Panc1 (cell line): ENCODE measurements at regions not wholly inside any gene's neighbourhood (a gene's known extent, or its start where the extent isn't known, plus 50 kb on each side); places are given as distances from the start of the nearest gene placed in this dataset.

Experiments
- TF ChIP-seq, protein P1 (sequence below): fragments of 450-650 bp; IDR thresholded peaks from 2 replicates; pipeline ENCODE4 v1.5.1; 2017; ENCODE audit warnings: mild to moderate bottlenecking
- TF ChIP-seq, protein P2 (sequence below), 2 experiments: IDR thresholded peaks; 2 replicates each; pipeline ENCODE4 v1.6.1; 2011 to 2012; ENCODE audit warnings: low read depth in 2 of 2, control low read depth in 1 of 2, low read length in 1 of 2, mild to moderate bottlenecking in 1 of 2, moderate library complexity in 1 of 2; ENCODE audit not compliant: insufficient read depth in 1 of 2

DNA sequence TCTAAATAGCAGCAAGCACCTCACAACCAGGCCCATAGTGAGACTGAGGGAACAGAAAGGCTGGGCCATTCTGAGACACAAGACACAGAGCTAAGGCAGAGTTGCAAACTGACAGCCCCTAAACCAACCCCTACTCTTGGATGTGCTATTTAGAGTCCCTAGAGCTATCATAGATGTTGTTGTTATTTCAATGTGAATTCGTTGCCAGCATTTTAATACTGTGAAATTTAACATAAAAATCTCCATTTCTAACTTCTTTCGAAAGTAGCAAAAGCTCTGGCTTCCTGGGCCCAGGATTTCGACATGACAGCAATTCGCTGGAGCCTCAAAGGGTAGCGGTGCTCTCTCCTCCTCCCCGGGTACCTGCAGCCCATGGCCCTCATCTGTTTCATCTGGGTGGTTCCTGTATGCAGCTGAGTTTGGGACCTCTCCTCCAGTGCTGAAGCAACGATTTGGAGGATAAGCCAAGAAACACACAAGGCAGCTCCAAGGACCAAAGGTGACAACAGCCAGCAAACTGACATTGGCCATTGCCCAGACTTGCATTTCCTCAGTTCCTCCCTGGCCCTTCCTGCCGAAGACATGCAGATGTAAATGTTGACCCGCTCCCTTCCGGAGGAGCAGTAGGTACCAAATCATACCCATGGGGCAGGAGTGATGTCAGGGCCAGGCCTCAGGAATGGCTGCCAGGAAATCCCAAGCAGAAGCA is 254.4 kb upstream of the NCKAP5 start:
- TF ChIP-seq, protein P1, sequence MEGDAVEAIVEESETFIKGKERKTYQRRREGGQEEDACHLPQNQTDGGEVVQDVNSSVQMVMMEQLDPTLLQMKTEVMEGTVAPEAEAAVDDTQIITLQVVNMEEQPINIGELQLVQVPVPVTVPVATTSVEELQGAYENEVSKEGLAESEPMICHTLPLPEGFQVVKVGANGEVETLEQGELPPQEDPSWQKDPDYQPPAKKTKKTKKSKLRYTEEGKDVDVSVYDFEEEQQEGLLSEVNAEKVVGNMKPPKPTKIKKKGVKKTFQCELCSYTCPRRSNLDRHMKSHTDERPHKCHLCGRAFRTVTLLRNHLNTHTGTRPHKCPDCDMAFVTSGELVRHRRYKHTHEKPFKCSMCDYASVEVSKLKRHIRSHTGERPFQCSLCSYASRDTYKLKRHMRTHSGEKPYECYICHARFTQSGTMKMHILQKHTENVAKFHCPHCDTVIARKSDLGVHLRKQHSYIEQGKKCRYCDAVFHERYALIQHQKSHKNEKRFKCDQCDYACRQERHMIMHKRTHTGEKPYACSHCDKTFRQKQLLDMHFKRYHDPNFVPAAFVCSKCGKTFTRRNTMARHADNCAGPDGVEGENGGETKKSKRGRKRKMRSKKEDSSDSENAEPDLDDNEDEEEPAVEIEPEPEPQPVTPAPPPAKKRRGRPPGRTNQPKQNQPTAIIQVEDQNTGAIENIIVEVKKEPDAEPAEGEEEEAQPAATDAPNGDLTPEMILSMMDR = no peak
- TF ChIP-seq, protein P2, sequence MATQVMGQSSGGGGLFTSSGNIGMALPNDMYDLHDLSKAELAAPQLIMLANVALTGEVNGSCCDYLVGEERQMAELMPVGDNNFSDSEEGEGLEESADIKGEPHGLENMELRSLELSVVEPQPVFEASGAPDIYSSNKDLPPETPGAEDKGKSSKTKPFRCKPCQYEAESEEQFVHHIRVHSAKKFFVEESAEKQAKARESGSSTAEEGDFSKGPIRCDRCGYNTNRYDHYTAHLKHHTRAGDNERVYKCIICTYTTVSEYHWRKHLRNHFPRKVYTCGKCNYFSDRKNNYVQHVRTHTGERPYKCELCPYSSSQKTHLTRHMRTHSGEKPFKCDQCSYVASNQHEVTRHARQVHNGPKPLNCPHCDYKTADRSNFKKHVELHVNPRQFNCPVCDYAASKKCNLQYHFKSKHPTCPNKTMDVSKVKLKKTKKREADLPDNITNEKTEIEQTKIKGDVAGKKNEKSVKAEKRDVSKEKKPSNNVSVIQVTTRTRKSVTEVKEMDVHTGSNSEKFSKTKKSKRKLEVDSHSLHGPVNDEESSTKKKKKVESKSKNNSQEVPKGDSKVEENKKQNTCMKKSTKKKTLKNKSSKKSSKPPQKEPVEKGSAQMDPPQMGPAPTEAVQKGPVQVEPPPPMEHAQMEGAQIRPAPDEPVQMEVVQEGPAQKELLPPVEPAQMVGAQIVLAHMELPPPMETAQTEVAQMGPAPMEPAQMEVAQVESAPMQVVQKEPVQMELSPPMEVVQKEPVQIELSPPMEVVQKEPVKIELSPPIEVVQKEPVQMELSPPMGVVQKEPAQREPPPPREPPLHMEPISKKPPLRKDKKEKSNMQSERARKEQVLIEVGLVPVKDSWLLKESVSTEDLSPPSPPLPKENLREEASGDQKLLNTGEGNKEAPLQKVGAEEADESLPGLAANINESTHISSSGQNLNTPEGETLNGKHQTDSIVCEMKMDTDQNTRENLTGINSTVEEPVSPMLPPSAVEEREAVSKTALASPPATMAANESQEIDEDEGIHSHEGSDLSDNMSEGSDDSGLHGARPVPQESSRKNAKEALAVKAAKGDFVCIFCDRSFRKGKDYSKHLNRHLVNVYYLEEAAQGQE (IDR thresholded peaks at IDR 0.05; ENCODE audit: insufficient read depth in 1 of 2, low read depth in 2 of 2, low read length in 1 of 2) = no peak
